IMR-90 (cell line): ENCODE measurements at regions not wholly inside any gene's neighbourhood (a gene's known extent, or its start where the extent isn't known, plus 50 kb on each side); places are given as distances from the start of the nearest gene placed in this dataset.

ENCODE experiments used
- ATAC-seq: fragments of 200-7000 bp; cut with Tn5 transposase; 2 replicates; pipeline ENCODE4 v1.9.1; 2020; ENCODE audit warnings: low read depth, mild to moderate bottlenecking, moderate library complexity
- BruUV-seq: library from RNA; stranded (reverse); fragments of 400-500 nt; replicated peaks from 2 replicates; lab custom pipeline; 2021; lab: Mats Ljungman, UMichigan
- CTCF ChIA-PET: fragments of 300-600 bp; formaldehyde crosslinking; extraction: SDS; loops from one replicate; lab custom pipeline; 2021; ENCODE audit warnings: antibody characterized with exemption; lab: Yijun Ruan, JAX
- POLR2A ChIA-PET: fragments of 300-600 bp; sonication (Branson Sonifier 250); formaldehyde crosslinking; loops from one replicate; lab custom pipeline; 2022; ENCODE audit warnings: antibody characterized with exemption; ENCODE audit not compliant: unreplicated experiment; lab: Charles Lee
- DNase-seq: peaks from one replicate; pipeline ENCODE4 v3.0.0; 2013
- H2AFZ ChIP-seq: replicated peaks from 2 replicates; pipeline ENCODE3; 2013; ENCODE audit warnings: low read length, mild to moderate bottlenecking; ENCODE audit not compliant: poor library complexity
- H2AK5ac ChIP-seq: 2 replicates; pipeline ENCODE4 v1.6.1; 2013; ENCODE audit warnings: low read depth, low read length, inconsistent platforms
- H2AK9ac ChIP-seq: replicated peaks from 2 replicates; pipeline ENCODE3; 2013; ENCODE audit warnings: mild to moderate bottlenecking, low read depth, low read length, moderate library complexity; ENCODE audit not compliant: poor library complexity
- H2BK120ac ChIP-seq: 2 replicates; pipeline ENCODE4 v1.6.1; 2013; ENCODE audit warnings: low read depth, low read length, inconsistent platforms
- H2BK15ac ChIP-seq: 3 replicates; pipeline ENCODE4 v1.6.1; 2013; ENCODE audit warnings: low read depth, low read length, inconsistent platforms
- H2BK20ac ChIP-seq: 2 replicates; pipeline ENCODE4 v1.6.1; 2013; ENCODE audit warnings: low read depth, mild to moderate bottlenecking, inconsistent platforms, low read length, moderate library complexity
- H2BK5ac ChIP-seq: 2 replicates; pipeline ENCODE4 v1.6.1; 2013; ENCODE audit warnings: mild to moderate bottlenecking, low read depth, low read length, inconsistent platforms; ENCODE audit not compliant: poor library complexity, severe bottlenecking
- H3K14ac ChIP-seq: replicated peaks from 2 replicates; pipeline ENCODE4 v1.6.1; 2013; ENCODE audit warnings: low read depth, low read length, inconsistent platforms
- H3K18ac ChIP-seq: 2 replicates; pipeline ENCODE4 v1.6.1; 2013; ENCODE audit warnings: low read depth, low read length, control low read depth
- H3K23ac ChIP-seq: 2 replicates; pipeline ENCODE4 v1.6.1; 2013; ENCODE audit warnings: low read depth, low read length, inconsistent platforms
- H3K27ac ChIP-seq: 2 replicates; pipeline ENCODE4 v1.5.1; 2013; ENCODE audit warnings: mild to moderate bottlenecking, control low read depth, low read length; ENCODE audit not compliant: insufficient read depth
- H3K27me3 ChIP-seq: 2 replicates; pipeline ENCODE4 v1.6.1; 2013; ENCODE audit warnings: low read length; ENCODE audit not compliant: control insufficient read depth, insufficient read depth
- H3K36me3 ChIP-seq: 2 replicates; pipeline ENCODE4 v1.6.1; 2013; ENCODE audit warnings: low read length, mixed read lengths; ENCODE audit not compliant: control insufficient read depth, insufficient read depth
- H3K4ac ChIP-seq: 2 replicates; pipeline ENCODE4 v1.6.1; 2013; ENCODE audit warnings: low read depth, low read length, inconsistent platforms
- H3K4me1 ChIP-seq: 2 replicates; pipeline ENCODE4 v1.6.1; 2013; ENCODE audit warnings: low read length, mixed read lengths; ENCODE audit not compliant: control insufficient read depth, insufficient read depth
- H3K4me2 ChIP-seq: 2 replicates; pipeline ENCODE4 v1.6.1; 2013; ENCODE audit warnings: low read depth, mild to moderate bottlenecking, control low read depth, low read length, moderate library complexity
- H3K4me3 ChIP-seq: 2 replicates; pipeline ENCODE4 v1.5.1; 2013; ENCODE audit warnings: low read depth, mild to moderate bottlenecking, control low read depth, low read length, moderate library complexity; ENCODE audit not compliant: insufficient read depth
- H3K56ac ChIP-seq: 2 replicates; pipeline ENCODE4 v1.6.1; 2013; ENCODE audit warnings: low read length, inconsistent platforms; ENCODE audit not compliant: insufficient read depth; ENCODE audit errors: extremely low read depth
- H3K79me1 ChIP-seq, 2 experiments: 2 replicates each; pipeline ENCODE4 v1.6.1; 2013; ENCODE audit warnings: low read length in 2 of 2, inconsistent platforms in 1 of 2, low read depth in 1 of 2
- H3K9ac ChIP-seq: 2 replicates; pipeline ENCODE4 v1.6.1; 2013; ENCODE audit warnings: low read depth, low read length, control low read depth
- H3K9me1 ChIP-seq: 2 replicates; pipeline ENCODE4 v1.6.1; 2013; ENCODE audit warnings: low read length, inconsistent platforms; ENCODE audit not compliant: insufficient read depth
- H3K9me3 ChIP-seq: 2 replicates; pipeline ENCODE4 v1.6.1; 2013; ENCODE audit warnings: low read length; ENCODE audit not compliant: control insufficient read depth, insufficient read depth
- H4K20me1 ChIP-seq: 2 replicates; pipeline ENCODE4 v1.6.1; 2013; ENCODE audit warnings: low read length, inconsistent platforms; ENCODE audit not compliant: insufficient read depth
- H4K5ac ChIP-seq: 2 replicates; pipeline ENCODE4 v1.6.1; 2013; ENCODE audit warnings: mild to moderate bottlenecking, low read depth, low read length, control low read depth
- H4K8ac ChIP-seq, 2 experiments: 2 replicates each; pipeline ENCODE4 v1.6.1; 2013; ENCODE audit warnings: low read depth in 2 of 2, low read length in 2 of 2, control low read depth in 1 of 2, inconsistent platforms in 1 of 2
- H4K91ac ChIP-seq: 2 replicates; pipeline ENCODE4 v1.6.1; 2013; ENCODE audit warnings: low read depth, low read length, inconsistent platforms; ENCODE audit not compliant: insufficient read depth
- BHLHE40 ChIP-seq: fragments of 150-350 bp; IDR thresholded peaks from 2 replicates; pipeline ENCODE4 v1.6.1; 2016; ENCODE audit warnings: mild to moderate bottlenecking, low read depth, low read length
- CHD1 ChIP-seq: IDR thresholded peaks from 2 replicates; pipeline ENCODE4 v1.6.1; 2012; ENCODE audit warnings: low read depth, low read length, improper control_type of control experiment
- ELK1 ChIP-seq: fragments of 150-350 bp; IDR thresholded peaks from 2 replicates; pipeline ENCODE4 v1.6.1; 2016; ENCODE audit warnings: low read depth, mild to moderate bottlenecking, low read length, moderate library complexity, borderline replicate concordance
- MAZ ChIP-seq: IDR thresholded peaks from 2 replicates; pipeline ENCODE4 v1.6.1; 2012; ENCODE audit warnings: low read depth, mild to moderate bottlenecking, low read length, improper control_type of control experiment, moderate library complexity, borderline replicate concordance
- POLR2A ChIP-seq: IDR thresholded peaks from 2 replicates; pipeline ENCODE4 v1.6.1; 2012; ENCODE audit warnings: mild to moderate bottlenecking, low read depth, low read length
- RFX5 ChIP-seq: IDR thresholded peaks from 2 replicates; pipeline ENCODE4 v1.8.0; 2012; ENCODE audit warnings: low read depth, mild to moderate bottlenecking, low read length, moderate library complexity
- dilution Hi-C: fragments of 300-500 bp; cut with HindIII; formaldehyde crosslinking; loops from one replicate; pipeline ENCODE4 v1.14.3; 2018; ENCODE audit warnings: low sequenced_read_pairs; ENCODE audit not compliant: unreplicated experiment
- in situ Hi-C: fragments of 300-500 bp; cut with MboI; formaldehyde crosslinking; loops from 3 replicates; pipeline ENCODE4 v1.14.3; 2019; ENCODE audit warnings: low sequenced_read_pairs, inconsistent platforms, mixed read lengths
- intact Hi-C: fragments of 100-400 bp; cut with micrococcal nuclease; formaldehyde crosslinking; loops from 2 replicates; pipeline ENCODE4 v1.10.0; 2022

GRCh38 chr2:211126256-211126655 is 569.9 kb downstream of the CPS1 start:
- Histone ChIP-seq H3K4ac (no peak overlapping the region), H2BK5ac (no peak overlapping the region), H3K79me1 (no peaks in the 10 kb centered on the region), H3K4me3 (no peak overlapping the region), H3K23ac (no peak overlapping the region), H3K9ac (no peak overlapping the region), H2AFZ (no peak overlapping the region), H2AK9ac (no peak overlapping the region), H3K4me2 (no peak overlapping the region), H3K27me3 (no peaks in the 10 kb centered on the region), H3K36me3 (no peaks in the 10 kb centered on the region), H2BK120ac (no peak overlapping the region), H3K56ac (no peak overlapping the region), H2AK5ac (no peak overlapping the region), H2BK20ac (no peak overlapping the region), H4K5ac (no peak overlapping the region), H3K14ac (no peak overlapping the region), H3K9me3 (no peaks in the 10 kb centered on the region; the same call in 1 of the 2 replicates), H3K18ac (no peak overlapping the region), H2BK15ac (no peak overlapping the region), H3K27ac (no peak overlapping the region), H4K20me1 (no peaks in the 10 kb centered on the region), H3K9me1 (no peaks in the 10 kb centered on the region), H4K91ac (no peak overlapping the region), H3K4me1 (no peaks in the 10 kb centered on the region), H4K8ac (no peak overlapping the region)
- POLR2A ChIA-PET: no interaction called here
- intact Hi-C loops (no loop called here), in situ Hi-C loops (no loop called here), dilution Hi-C loops (no loop called here)
- no peak for ATAC-seq
- CTCF ChIA-PET: no interaction called here
- BruUV-seq: no TSS peak
- TF ChIP-seq BHLHE40 (no peak), RFX5 (no peak), ELK1 (no peak), POLR2A (no peak), CHD1 (no peak), MAZ (no peak)
- DNase-seq: no peak
